Prostate gland (tissue), 2 donors: ENCODE measurements at regions not wholly inside any gene's neighbourhood (a gene's known extent, or its start where the extent isn't known, plus 50 kb on each side); places are given as distances from the start of the nearest gene placed in this dataset.

ENCODE experiments used
- POLR2A ChIP-seq: fragments of 450-650 bp; IDR thresholded peaks from one replicate; pipeline ENCODE4 v1.6.1; 2016; ENCODE audit warnings: antibody characterized with exemption, mild to moderate bottlenecking
- POLR2AphosphoS5 ChIP-seq: sonication (generic); formaldehyde crosslinking; IDR thresholded peaks from one replicate; pipeline ENCODE4 v1.6.1; 2017; ENCODE audit warnings: antibody characterized with exemption
- TF ChIP-seq, protein P1 (sequence below), 4 experiments: fragments of 200-600 bp in 2 of 4; fragments of 450-650 bp in 2 of 4; sonication (generic) in 2 of 4; IDR thresholded peaks; 1 replicate in 3 of 4; 2 replicates in 1 of 4; pipeline ENCODE4 v1.5.1; 2016 to 2019; ENCODE audit warnings: antibody characterized with exemption in 4 of 4, mild to moderate bottlenecking in 2 of 4, moderate library complexity in 2 of 4

DNA sequence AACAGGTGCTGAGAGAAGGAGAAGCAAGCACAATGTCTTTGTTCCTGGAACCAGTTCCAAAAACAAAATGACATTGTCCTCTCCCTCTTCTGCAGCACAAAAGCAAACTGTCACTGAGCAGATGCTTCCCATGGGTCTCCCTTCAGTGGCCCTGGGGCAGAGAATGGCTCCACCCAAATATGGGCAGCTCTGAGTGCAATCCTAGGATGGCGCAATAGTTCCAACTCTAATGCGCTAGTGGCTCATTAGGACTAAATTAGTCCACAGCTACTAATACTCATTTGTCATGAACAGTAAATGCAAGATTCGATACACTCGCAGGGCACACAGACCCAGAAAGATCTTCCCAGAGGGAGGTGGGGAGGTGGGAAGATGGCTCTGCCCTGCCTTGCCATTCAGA lies 205.2 kb upstream of the CHAC2 start:
- TF ChIP-seq, protein P1, sequence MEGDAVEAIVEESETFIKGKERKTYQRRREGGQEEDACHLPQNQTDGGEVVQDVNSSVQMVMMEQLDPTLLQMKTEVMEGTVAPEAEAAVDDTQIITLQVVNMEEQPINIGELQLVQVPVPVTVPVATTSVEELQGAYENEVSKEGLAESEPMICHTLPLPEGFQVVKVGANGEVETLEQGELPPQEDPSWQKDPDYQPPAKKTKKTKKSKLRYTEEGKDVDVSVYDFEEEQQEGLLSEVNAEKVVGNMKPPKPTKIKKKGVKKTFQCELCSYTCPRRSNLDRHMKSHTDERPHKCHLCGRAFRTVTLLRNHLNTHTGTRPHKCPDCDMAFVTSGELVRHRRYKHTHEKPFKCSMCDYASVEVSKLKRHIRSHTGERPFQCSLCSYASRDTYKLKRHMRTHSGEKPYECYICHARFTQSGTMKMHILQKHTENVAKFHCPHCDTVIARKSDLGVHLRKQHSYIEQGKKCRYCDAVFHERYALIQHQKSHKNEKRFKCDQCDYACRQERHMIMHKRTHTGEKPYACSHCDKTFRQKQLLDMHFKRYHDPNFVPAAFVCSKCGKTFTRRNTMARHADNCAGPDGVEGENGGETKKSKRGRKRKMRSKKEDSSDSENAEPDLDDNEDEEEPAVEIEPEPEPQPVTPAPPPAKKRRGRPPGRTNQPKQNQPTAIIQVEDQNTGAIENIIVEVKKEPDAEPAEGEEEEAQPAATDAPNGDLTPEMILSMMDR (IDR thresholded peaks at IDR 0.05) = no peak
- TF ChIP-seq POLR2A (no peak), POLR2AphosphoS5 (no peak)
